HG03045 (cell line): ENCODE measurements at regions not wholly inside any gene's neighbourhood (a gene's known extent, or its start where the extent isn't known, plus 50 kb on each side); places are given as distances from the start of the nearest gene placed in this dataset.
"Not testable (repeated sequence)": the region's sequence is repeated elsewhere in the genome, so short reads cannot be mapped to it uniquely, and the experiment has no call there.

Experiments used
- ATAC-seq: cut with Tn5 transposase; IDR thresholded peaks from one replicate; pipeline ENCODE4 v1.9.1; 2021; ENCODE audit warnings: mild to moderate bottlenecking, moderate library complexity; ENCODE audit not compliant: unreplicated experiment

- ATAC-seq = no peak
These were observed 144.6 kb downstream of the UTRN start for GRCh38 chr6:144429753-144430152.

DNA sequence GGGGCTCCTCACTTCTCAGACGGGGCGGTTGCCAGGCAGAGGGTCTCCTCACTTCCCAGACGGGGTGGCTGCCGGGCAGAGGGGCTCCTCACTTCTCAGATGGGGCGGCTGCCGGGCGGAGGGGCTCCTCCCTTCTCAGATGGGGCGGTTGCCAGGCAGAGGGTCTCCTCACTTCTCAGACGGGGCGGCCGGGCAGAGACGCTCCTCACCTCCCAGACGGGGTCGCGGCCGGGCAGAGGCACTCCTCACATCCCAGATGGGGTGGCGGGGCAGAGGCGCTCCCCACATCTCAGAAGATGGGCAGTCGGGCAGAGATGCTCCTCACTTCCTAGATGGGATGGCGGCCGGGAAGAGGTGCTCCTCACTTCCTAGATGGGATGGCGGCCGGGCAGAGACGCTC, 148.3 kb downstream of the UTRN start:
- ATAC-seq = not testable (repeated sequence)

- no peak for ATAC-seq
These were observed 149.3 kb downstream of the UTRN start for GRCh38 chr6:144434308-144434990.

- ATAC-seq = no peak
These were observed 150.7 kb downstream of the UTRN start for GRCh38 chr6:144435602-144436426.

GRCh38 chr6:144437105-144437504, 152.0 kb downstream of the UTRN start:
- no peak for ATAC-seq

DNA sequence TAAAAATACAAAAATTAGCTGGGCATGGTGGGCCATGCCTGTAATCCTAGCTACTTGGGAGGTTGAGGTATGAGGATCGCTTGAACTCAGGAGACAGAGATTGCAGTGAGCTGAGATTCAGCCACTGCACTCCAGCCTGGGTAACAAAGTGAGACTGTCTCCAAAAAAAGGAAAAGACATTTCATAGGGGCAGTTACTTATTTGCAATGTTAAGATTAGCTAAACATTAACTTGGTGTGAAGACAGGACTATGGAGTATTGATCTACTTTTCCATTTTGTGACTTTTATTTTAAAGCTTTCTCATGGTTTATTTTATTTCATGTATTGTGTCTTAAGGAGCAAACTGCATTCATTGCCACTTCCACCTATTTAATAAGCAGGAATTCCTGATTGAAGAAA, 153.0 kb downstream of the UTRN start:
- ATAC-seq = no peak

- ATAC-seq = no peak
These were observed 153.9 kb downstream of the UTRN start for GRCh38 chr6:144439016-144439415.

DNA sequence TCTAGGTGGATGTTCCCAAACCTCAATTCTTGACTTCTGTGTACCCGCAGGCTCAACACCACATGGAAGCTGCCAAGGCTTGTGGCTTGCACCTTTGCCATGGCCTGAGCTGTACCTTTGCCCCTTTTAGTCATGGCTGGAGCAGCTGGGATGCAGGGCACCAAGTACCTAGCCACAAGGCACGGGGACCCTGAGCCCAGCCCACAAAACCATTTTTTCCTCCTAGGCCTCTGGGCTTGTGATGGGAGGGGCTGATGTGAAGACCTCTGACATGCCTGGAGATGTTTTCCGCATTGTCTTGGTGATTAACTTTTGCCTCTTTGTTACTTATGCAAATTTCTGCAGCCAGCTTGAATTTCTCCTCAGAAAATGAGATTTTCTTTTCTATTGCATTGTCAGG, 156.7 kb downstream of the UTRN start:
- not testable (repeated sequence) for ATAC-seq

- no peak for ATAC-seq
These were observed 158.0 kb downstream of the UTRN start for GRCh38 chr6:144443157-144443556.

- ATAC-seq = no peak
These were observed 162.3 kb downstream of the UTRN start for GRCh38 chr6:144447472-144447871.

GRCh38 chr6:144449218-144449617, 164.1 kb downstream of the UTRN start:
- no peak for ATAC-seq

- ATAC-seq = no peak
These were observed 164.9 kb downstream of the UTRN start for GRCh38 chr6:144449911-144450597.

GRCh38 chr6:144460327-144461095, 175.4 kb downstream of the UTRN start:
- peak; percentile 75 for ATAC-seq

DNA sequence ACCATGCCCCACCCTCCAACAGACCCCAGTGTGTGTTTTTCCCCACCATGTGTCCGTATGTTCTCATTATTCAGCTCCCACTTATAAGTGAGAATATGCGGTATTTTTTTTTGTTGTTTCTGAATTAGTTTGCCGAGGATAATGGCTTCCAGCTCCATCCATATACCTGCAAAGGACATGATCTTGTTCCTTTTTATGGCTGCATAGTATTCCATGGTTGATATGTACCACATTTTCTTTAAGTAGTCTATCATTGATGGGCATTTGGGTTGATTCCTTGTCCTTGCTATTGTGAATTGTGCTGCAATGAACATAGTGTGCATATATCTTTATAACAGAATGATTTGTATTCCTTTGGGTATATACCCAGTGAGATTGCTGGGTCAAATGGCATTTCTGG, 176.9 kb downstream of the UTRN start:
- ATAC-seq = no peak

GRCh38 chr6:144466716-144467115, 181.6 kb downstream of the UTRN start:
- ATAC-seq = no peak

- no peak for ATAC-seq
These were observed 182.1 kb downstream of the UTRN start for GRCh38 chr6:144467172-144467762.

DNA sequence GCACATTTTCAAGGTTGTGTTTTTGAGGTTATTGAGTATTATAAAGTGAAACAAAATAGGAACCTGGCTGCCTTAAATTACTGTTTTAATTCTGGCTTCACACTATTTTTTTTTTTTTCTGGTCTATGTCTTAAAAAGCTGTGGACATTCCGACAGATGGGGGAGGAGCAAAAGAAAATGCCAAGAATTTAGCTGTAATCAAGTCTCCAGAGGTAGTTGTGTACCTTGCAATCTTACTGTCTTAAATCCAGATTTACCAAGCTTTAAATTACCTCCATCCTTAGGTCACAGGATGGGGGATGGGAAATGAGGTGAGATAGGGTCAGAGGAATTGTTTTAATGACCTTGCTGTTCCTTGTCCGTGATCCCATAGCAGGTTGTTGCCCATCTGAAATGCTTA, 182.8 kb downstream of the UTRN start:
- no peak for ATAC-seq

GRCh38 chr6:144468709-144469108, 183.6 kb downstream of the UTRN start:
- ATAC-seq = no peak

DNA sequence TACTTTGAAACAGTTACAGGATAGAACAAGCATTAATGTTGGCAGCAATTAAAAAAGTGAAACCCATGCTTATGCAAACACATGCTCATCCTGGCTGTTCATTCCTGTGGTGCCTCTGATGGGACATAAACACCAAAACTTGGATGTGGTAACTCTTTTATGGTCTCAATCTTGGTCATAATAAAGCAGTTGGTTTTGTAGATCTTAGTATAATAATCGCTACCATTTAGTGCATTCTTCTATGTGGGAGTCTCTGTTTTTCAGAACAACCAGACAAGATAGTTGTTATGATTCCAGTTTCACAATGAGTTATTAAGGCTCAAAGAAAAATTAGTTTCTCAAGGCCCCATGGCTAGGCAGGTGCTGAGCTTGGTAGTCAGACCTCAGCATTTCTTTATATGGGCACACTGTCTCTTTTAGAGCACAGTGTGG, 184.0 kb downstream of the UTRN start:
- peak; percentile 64 for ATAC-seq

GRCh38 chr6:144470201-144470600, 185.1 kb downstream of the UTRN start:
- ATAC-seq = not testable (repeated sequence)

DNA sequence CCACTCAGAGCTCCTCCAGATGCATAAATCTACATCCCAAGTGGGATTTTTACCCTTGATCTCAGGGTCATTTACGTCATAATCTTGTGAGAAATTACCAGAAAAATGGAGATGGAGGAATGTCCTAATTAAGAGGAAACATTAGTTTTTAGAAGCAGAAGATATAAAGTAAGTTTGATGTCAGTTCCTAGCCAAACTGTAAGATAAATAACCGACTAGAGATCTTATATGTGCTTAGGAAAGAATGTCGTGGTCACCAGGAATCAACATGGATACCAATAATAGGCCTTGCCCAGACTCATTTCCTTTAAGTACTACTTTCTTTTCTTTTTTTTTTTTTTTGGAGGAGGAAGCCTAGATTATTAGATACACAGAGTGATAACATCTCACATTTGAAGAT, 186.9 kb downstream of the UTRN start:
- ATAC-seq = no peak
